Karpas-422 (cell line): ENCODE measurements at regions not wholly inside any gene's neighbourhood (a gene's known extent, or its start where the extent isn't known, plus 50 kb on each side); places are given as distances from the start of the nearest gene placed in this dataset.

Experiments used
- DNase-seq: peaks from one replicate; pipeline ENCODE4 v3.0.0-alpha.2; 2015
- H2AFZ ChIP-seq: fragments of 200-600 bp; sonication (generic); 2 replicates; pipeline ENCODE4 v1.6.1; 2014; ENCODE audit warnings: antibody characterized with exemption, low read length, mixed read lengths
- H3K27ac ChIP-seq: fragments of 200-600 bp; sonication (generic); 2 replicates; pipeline ENCODE4 v1.5.1; 2014; ENCODE audit warnings: mild to moderate bottlenecking, low read length, moderate library complexity
- H3K27me3 ChIP-seq: fragments of 200-600 bp; sonication (generic); 2 replicates; pipeline ENCODE4 v1.6.1; 2014; ENCODE audit warnings: low read length, mixed read lengths
- H3K36me3 ChIP-seq: fragments of 200-600 bp; sonication (generic); 2 replicates; pipeline ENCODE4 v1.6.1; 2014; ENCODE audit warnings: low read length, mixed read lengths; ENCODE audit not compliant: insufficient read depth
- H3K4me1 ChIP-seq: fragments of 200-600 bp; sonication (generic); 2 replicates; pipeline ENCODE4 v1.6.1; 2014; ENCODE audit warnings: mild to moderate bottlenecking, low read length, mixed read lengths
- H3K4me2 ChIP-seq: fragments of 200-600 bp; sonication (generic); 2 replicates; pipeline ENCODE4 v1.6.1; 2014; ENCODE audit warnings: low read length, low read depth, mild to moderate bottlenecking; ENCODE audit not compliant: poor library complexity, severe bottlenecking
- H3K4me3 ChIP-seq: fragments of 200-600 bp; sonication (generic); 2 replicates; pipeline ENCODE4 v1.5.1; 2014; ENCODE audit warnings: mild to moderate bottlenecking, antibody characterized with exemption, low read length, mixed read lengths
- H3K79me2 ChIP-seq: fragments of 200-600 bp; sonication (generic); 2 replicates; pipeline ENCODE4 v1.6.1; 2014; ENCODE audit warnings: mild to moderate bottlenecking, low read length, mixed read lengths
- H3K9ac ChIP-seq: fragments of 200-600 bp; sonication (generic); 2 replicates; pipeline ENCODE4 v1.6.0; 2014; ENCODE audit warnings: low read length
- H3K9me2 ChIP-seq: fragments of 200-600 bp; sonication (generic), shearing (Covaris generic); replicated peaks from 2 replicates; pipeline ENCODE4 v1.6.0; 2014; ENCODE audit warnings: mild to moderate bottlenecking, low read length, moderate library complexity; ENCODE audit not compliant: insufficient read depth
- H3K9me3 ChIP-seq: fragments of 300-700, 200-600 bp; sonication (generic); 2 replicates; pipeline ENCODE4 v1.6.1; 2014; ENCODE audit warnings: low read length, mixed read lengths
- H4K20me1 ChIP-seq: fragments of 200-600 bp; sonication (generic); 2 replicates; pipeline ENCODE4 v1.6.1; 2014; ENCODE audit warnings: mild to moderate bottlenecking, antibody characterized with exemption, low read length, low read depth; ENCODE audit not compliant: insufficient read depth

DNA sequence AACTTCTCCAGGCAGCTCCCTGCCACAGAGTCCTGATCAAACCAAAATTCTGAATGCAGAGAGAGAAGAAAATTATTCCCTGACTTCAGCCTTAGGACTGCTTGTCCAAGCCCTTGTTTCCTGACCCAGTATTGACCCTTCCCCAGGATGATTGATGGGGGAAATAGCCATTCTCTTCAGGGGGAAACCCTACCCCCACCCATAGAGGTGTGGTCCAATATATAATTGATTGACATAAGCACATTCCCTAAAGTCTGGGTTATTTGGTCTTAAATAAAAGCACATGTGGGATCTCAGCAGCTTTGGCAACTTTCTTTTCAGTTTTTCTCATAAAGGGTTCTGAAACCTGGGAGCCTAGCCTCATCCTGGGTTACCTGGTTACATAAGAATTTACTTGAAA is 201.2 kb upstream of the DDHD1 start:
- no peak overlapping the region for H3K4me2 ChIP-seq
- H2AFZ ChIP-seq = no peak overlapping the region
- no peak for DNase-seq
- H3K27me3 ChIP-seq = no peaks in the 10 kb centered on the region
- no peaks in the 10 kb centered on the region for H4K20me1 ChIP-seq
- H3K9me2 ChIP-seq = no peaks in the 10 kb centered on the region; the same call in 1 of the 2 replicates
- H3K4me1 ChIP-seq = no peaks in the 10 kb centered on the region
- H3K9me3 ChIP-seq = no peaks in the 10 kb centered on the region
- no peak overlapping the region for H3K9ac ChIP-seq
- no peak overlapping the region for H3K27ac ChIP-seq
- no peak overlapping the region for H3K4me3 ChIP-seq
- no peaks in the 10 kb centered on the region for H3K79me2 ChIP-seq
- no peaks in the 10 kb centered on the region for H3K36me3 ChIP-seq

- Histone ChIP-seq H3K27ac (no peak overlapping the region), H3K9me3 (no peaks in the 10 kb centered on the region), H3K27me3 (no peaks in the 10 kb centered on the region), H3K9me2 (no peaks in the 10 kb centered on the region), H3K79me2 (no peaks in the 10 kb centered on the region), H2AFZ (no peak overlapping the region), H3K9ac (no peak overlapping the region), H3K4me1 (no peaks in the 10 kb centered on the region), H3K36me3 (no peaks in the 10 kb centered on the region), H3K4me3 (no peak overlapping the region), H4K20me1 (no peaks in the 10 kb centered on the region), H3K4me2 (no peak overlapping the region)
- no peak for DNase-seq
These were observed 197.7 kb upstream of the DDHD1 start for GRCh38 chr14:53350866-53351265.

- H3K9ac ChIP-seq = no peak overlapping the region
- H3K4me3 ChIP-seq = no peak overlapping the region
- H2AFZ ChIP-seq = no peak overlapping the region
- no peaks in the 10 kb centered on the region for H4K20me1 ChIP-seq
- no peak overlapping the region for H3K4me2 ChIP-seq
- no peak for DNase-seq
- H3K36me3 ChIP-seq = no peaks in the 10 kb centered on the region
- no peaks in the 10 kb centered on the region for H3K79me2 ChIP-seq
- no peaks in the 10 kb centered on the region for H3K9me3 ChIP-seq
- no peak overlapping the region for H3K27ac ChIP-seq
- H3K9me2 ChIP-seq = no peaks in the 10 kb centered on the region
- H3K27me3 ChIP-seq = no peaks in the 10 kb centered on the region
- no peaks in the 10 kb centered on the region for H3K4me1 ChIP-seq
These were observed 197.3 kb upstream of the DDHD1 start for GRCh38 chr14:53350429-53350828.

DNA sequence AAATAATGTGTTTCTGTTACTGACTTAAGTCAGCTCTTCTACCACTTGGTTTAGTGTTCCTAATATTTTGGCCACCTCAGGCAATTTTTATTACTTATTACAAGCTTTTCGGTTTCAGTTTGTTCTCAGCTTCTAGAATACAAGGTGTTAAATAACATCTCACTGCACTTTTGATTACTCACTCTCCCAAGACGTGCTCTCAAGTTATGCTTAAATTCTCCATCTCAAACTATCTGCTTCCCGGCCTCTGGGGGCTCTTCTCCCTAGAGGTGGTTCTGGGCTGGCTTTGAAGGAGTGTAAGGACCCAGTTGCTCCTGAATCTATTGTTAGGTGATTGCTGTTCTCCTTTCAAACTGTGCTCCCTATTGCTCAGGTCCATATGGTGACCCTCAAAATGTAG is 193.9 kb upstream of the DDHD1 start:
- no peak for DNase-seq
- H3K9me2 ChIP-seq = no peaks in the 10 kb centered on the region
- H3K4me2 ChIP-seq = no peak overlapping the region
- no peak overlapping the region for H3K9ac ChIP-seq
- no peaks in the 10 kb centered on the region for H3K27me3 ChIP-seq
- no peak overlapping the region for H3K27ac ChIP-seq
- no peaks in the 10 kb centered on the region for H3K9me3 ChIP-seq
- no peak overlapping the region for H3K4me3 ChIP-seq
- H4K20me1 ChIP-seq = no peaks in the 10 kb centered on the region
- H3K4me1 ChIP-seq = no peaks in the 10 kb centered on the region
- no peaks in the 10 kb centered on the region for H3K79me2 ChIP-seq
- H2AFZ ChIP-seq = no peak overlapping the region
- H3K36me3 ChIP-seq = no peaks in the 10 kb centered on the region

GRCh38 chr14:53341324-53341723 is 188.2 kb upstream of the DDHD1 start:
- H2AFZ ChIP-seq = no peak overlapping the region
- H3K27me3 ChIP-seq = no peaks in the 10 kb centered on the region
- no peak overlapping the region for H3K4me2 ChIP-seq
- H3K79me2 ChIP-seq = no peaks in the 10 kb centered on the region
- H3K36me3 ChIP-seq = no peaks in the 10 kb centered on the region
- no peaks in the 10 kb centered on the region for H4K20me1 ChIP-seq
- no peaks in the 10 kb centered on the region for H3K4me1 ChIP-seq
- H3K9ac ChIP-seq = no peak overlapping the region
- DNase-seq = peak; percentile 12
- H3K9me2 ChIP-seq = no peaks in the 10 kb centered on the region
- H3K27ac ChIP-seq = no peak overlapping the region
- H3K9me3 ChIP-seq = no peaks in the 10 kb centered on the region
- no peak overlapping the region for H3K4me3 ChIP-seq

DNA sequence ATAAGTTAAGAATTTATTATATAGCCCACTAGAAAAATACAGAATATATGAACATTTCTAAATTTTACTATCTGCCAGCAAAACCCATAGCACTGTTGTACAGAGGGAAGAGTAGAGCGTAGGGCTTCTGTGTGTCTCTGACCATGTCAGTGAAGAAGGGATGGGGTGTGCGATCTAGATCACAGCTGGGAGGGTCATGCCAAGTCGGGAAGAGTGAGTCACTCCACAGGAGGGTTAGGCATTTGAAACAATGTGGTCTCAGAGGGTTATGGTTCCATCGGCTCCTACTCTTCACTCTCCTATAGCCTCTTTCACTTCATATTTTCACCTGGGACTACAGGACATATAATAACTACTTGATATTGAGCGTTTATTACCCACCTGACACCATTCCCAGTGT is 185.1 kb upstream of the DDHD1 start:
- Histone ChIP-seq H2AFZ (no peak overlapping the region), H3K27ac (no peak overlapping the region), H3K4me3 (no peak overlapping the region), H3K27me3 (no peaks in the 10 kb centered on the region), H3K9ac (no peak overlapping the region), H3K4me2 (no peak overlapping the region), H3K9me3 (no peaks in the 10 kb centered on the region), H3K79me2 (no peaks in the 10 kb centered on the region), H4K20me1 (no peaks in the 10 kb centered on the region), H3K9me2 (no peaks in the 10 kb centered on the region), H3K4me1 (no peaks in the 10 kb centered on the region), H3K36me3 (no peaks in the 10 kb centered on the region)
- no peak for DNase-seq

DNA sequence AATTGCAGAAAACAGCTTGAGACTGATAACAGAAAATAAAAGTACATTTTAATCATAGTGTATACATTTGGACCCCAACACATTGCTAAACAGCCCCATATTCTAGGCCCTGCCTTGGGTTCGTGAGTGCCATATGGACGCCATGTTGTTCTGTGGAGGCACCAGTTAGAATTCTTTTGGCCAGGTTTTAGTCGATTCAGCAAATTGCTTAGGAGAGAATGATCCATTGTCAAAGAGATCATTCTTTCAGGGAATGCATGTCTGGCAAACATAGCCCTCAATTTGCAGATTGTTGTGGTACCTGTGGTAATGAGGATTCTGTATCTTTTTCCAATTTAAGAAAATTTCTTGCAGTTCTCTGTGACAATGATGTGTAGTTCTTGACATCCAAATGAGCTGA is 183.6 kb upstream of the DDHD1 start:
- Histone ChIP-seq H4K20me1 (no peaks in the 10 kb centered on the region), H3K79me2 (no peaks in the 10 kb centered on the region), H3K9me3 (no peaks in the 10 kb centered on the region), H3K36me3 (no peaks in the 10 kb centered on the region), H3K27ac (no peak overlapping the region), H3K4me2 (no peak overlapping the region), H3K9me2 (no peaks in the 10 kb centered on the region), H3K9ac (no peak overlapping the region), H3K4me3 (no peak overlapping the region), H3K27me3 (no peaks in the 10 kb centered on the region), H2AFZ (no peak overlapping the region), H3K4me1 (no peaks in the 10 kb centered on the region)
- no peak for DNase-seq

DNA sequence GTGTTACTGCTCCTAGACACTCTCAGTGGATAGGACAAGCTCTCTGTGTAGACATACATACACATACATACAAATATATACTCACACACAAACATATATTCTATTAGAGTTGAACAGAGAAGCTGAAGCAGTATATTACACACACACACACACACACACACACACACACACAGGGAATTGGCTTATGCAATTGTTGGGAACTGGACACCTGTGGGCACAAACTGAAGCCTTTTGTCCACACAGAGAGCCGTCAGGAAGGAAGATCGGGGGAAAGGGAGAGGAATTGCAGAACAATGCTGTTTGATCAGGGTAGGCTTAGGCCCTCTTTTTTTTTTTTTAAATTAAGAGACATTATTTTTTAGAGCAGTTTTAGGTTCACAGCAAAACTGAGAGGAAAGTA is 180.7 kb upstream of the DDHD1 start:
- Histone ChIP-seq H3K4me2 (no peak overlapping the region), H3K4me1 (no peaks in the 10 kb centered on the region), H3K9me2 (no peaks in the 10 kb centered on the region), H3K27ac (no peak overlapping the region), H3K9ac (no peak overlapping the region), H3K4me3 (no peak overlapping the region), H3K9me3 (no peaks in the 10 kb centered on the region), H3K36me3 (no peaks in the 10 kb centered on the region), H4K20me1 (no peaks in the 10 kb centered on the region), H3K27me3 (no peaks in the 10 kb centered on the region), H2AFZ (no peak overlapping the region), H3K79me2 (no peaks in the 10 kb centered on the region)
- DNase-seq = no peak

DNA sequence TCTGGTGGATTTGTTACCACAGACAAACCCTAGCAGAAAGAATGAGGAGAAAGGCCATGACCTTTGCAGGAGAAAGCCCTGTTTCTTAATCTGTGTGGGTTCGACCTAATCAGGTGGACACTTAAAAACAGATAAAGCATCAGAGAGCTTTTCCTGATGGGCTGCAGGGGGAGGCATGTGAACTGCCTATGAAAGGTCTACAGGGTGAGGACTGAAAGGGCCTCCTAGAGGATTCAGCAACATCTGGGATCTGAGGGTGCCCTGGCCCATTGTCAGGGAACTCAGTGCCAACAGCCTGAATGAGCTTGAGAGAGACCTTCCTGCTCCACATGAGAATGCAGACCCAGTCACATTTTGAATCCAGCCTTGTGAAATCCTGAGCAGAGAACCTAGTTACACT is 178.8 kb upstream of the DDHD1 start:
- no peaks in the 10 kb centered on the region for H3K36me3 ChIP-seq
- no peaks in the 10 kb centered on the region for H3K9me3 ChIP-seq
- no peak for DNase-seq
- H4K20me1 ChIP-seq = no peaks in the 10 kb centered on the region
- no peaks in the 10 kb centered on the region for H3K4me1 ChIP-seq
- H3K9ac ChIP-seq = no peak overlapping the region
- H3K9me2 ChIP-seq = no peaks in the 10 kb centered on the region
- no peak overlapping the region for H3K4me2 ChIP-seq
- H2AFZ ChIP-seq = no peak overlapping the region
- H3K27me3 ChIP-seq = no peaks in the 10 kb centered on the region
- no peak overlapping the region for H3K27ac ChIP-seq
- no peak overlapping the region for H3K4me3 ChIP-seq
- no peaks in the 10 kb centered on the region for H3K79me2 ChIP-seq
